ENCODE measurements at regions not wholly inside any gene's neighbourhood (a gene's known extent, or its start where the extent isn't known, plus 50 kb on each side); places are given as distances from the start of the nearest gene placed in this dataset.

- no peak for TF ChIP-seq CTCF (IDR thresholded peaks at IDR 0.05)
- no peak for TF ChIP-seq POLR2A (IDR thresholded peaks at IDR 0.05)
These were observed 77.3 kb upstream of the IL6 start for GRCh38 chr7:22649686-22650085.
